Ishikawa (cell line): ENCODE measurements at regions not wholly inside any gene's neighbourhood (a gene's known extent, or its start where the extent isn't known, plus 50 kb on each side); places are given as distances from the start of the nearest gene placed in this dataset.

ENCODE experiments used
- CEBPB ChIP-seq: IDR thresholded peaks from 2 replicates; pipeline ENCODE4 v1.6.1; 2012
- CREB1 ChIP-seq: IDR thresholded peaks from 2 replicates; pipeline ENCODE4 v1.6.1; 2012; ENCODE audit warnings: low read depth
- EP300 ChIP-seq: IDR thresholded peaks from 2 replicates; pipeline ENCODE4 v1.6.1; 2012; ENCODE audit warnings: borderline replicate concordance
- NFIC ChIP-seq: IDR thresholded peaks from 2 replicates; pipeline ENCODE4 v1.6.1; 2012
- RAD21 ChIP-seq: IDR thresholded peaks from 2 replicates; pipeline ENCODE4 v1.6.1; 2012; ENCODE audit warnings: low read depth
- TAF1 ChIP-seq: IDR thresholded peaks from 2 replicates; pipeline ENCODE4 v1.6.1; 2012; ENCODE audit warnings: low read depth, mild to moderate bottlenecking
- TCF12 ChIP-seq: IDR thresholded peaks from 2 replicates; pipeline ENCODE4 v1.6.1; 2012; ENCODE audit warnings: low read depth
- TF ChIP-seq, protein P1 (sequence below): IDR thresholded peaks from 2 replicates; pipeline ENCODE4 v1.6.1; 2012

DNA sequence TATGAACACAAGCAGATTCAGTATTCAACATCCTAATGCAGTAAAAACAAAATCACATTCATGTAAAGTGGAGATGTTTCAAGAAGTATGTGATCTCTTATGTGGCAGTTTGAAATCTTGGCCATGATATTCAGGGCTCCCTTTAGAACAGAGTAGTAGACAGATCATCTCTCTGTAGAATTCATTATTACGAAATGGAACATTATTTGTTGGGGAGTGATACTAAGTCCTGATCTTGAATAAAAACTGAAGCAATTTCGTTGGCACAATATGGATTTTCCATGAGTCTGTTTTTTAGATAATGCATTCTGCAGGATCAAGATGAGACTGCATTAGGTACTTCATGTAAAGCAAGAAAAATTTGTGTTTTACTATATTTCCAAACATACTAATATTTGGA lies 264.4 kb upstream of the NRIP1 start:
- TF ChIP-seq TCF12 (no peak), EP300 (no peak), RAD21 (no peak), CREB1 (no peak), TAF1 (no peak), CEBPB (no peak), NFIC (no peak)
- TF ChIP-seq, protein P1, sequence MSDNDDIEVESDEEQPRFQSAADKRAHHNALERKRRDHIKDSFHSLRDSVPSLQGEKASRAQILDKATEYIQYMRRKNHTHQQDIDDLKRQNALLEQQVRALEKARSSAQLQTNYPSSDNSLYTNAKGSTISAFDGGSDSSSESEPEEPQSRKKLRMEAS: no peak
